Islet precursor cell (in vitro differentiated cells): ENCODE measurements at regions not wholly inside any gene's neighbourhood (a gene's known extent, or its start where the extent isn't known, plus 50 kb on each side); places are given as distances from the start of the nearest gene placed in this dataset.

Experiments used
- DNase-seq: peaks from one replicate; pipeline ENCODE4 v3.0.0-alpha.2; 2018

- no peak for DNase-seq
Measured at GRCh38 chr13:73272831-73273230, 214.0 kb downstream of the KLF5 start.

GRCh38 chr13:73268306-73268705, 209.5 kb downstream of the KLF5 start:
- no peak for DNase-seq

- DNase-seq = no peak
Measured at GRCh38 chr13:73266640-73267180, 207.9 kb downstream of the KLF5 start.

GRCh38 chr13:73262862-73263627, 204.2 kb downstream of the KLF5 start:
- DNase-seq = no peak

GRCh38 chr13:73261739-73262216, 203.0 kb downstream of the KLF5 start:
- peak; percentile 60 for DNase-seq

- no peak for DNase-seq
Measured at GRCh38 chr13:73259061-73260017, 200.5 kb downstream of the KLF5 start.

- no peak for DNase-seq
Measured at GRCh38 chr13:73258406-73258805, 199.6 kb downstream of the KLF5 start.

- no peak for DNase-seq
Measured at GRCh38 chr13:73254827-73255226, 196.0 kb downstream of the KLF5 start.

GRCh38 chr13:73251626-73252265, 192.9 kb downstream of the KLF5 start:
- DNase-seq = no peak

GRCh38 chr13:73250061-73250460, 191.3 kb downstream of the KLF5 start:
- no peak for DNase-seq

GRCh38 chr13:73248711-73249580, 190.1 kb downstream of the KLF5 start:
- peak; percentile 72 for DNase-seq

GRCh38 chr13:73248154-73248553, 189.3 kb downstream of the KLF5 start:
- DNase-seq = no peak

GRCh38 chr13:73245246-73245645, 186.4 kb downstream of the KLF5 start:
- no peak for DNase-seq

- DNase-seq = no peak
Measured at GRCh38 chr13:73244467-73244866, 185.7 kb downstream of the KLF5 start.

- peak; percentile 56 for DNase-seq
Measured at GRCh38 chr13:73242515-73243015, 183.8 kb downstream of the KLF5 start.

GRCh38 chr13:73240193-73240592, 181.4 kb downstream of the KLF5 start:
- DNase-seq = no peak

GRCh38 chr13:73235385-73235784, 176.6 kb downstream of the KLF5 start:
- DNase-seq = no peak

- no peak for DNase-seq
Measured at GRCh38 chr13:73231471-73231870, 172.7 kb downstream of the KLF5 start.

GRCh38 chr13:73230716-73231115, 171.9 kb downstream of the KLF5 start:
- no peak for DNase-seq

GRCh38 chr13:73228546-73228945, 169.7 kb downstream of the KLF5 start:
- no peak for DNase-seq

- no peak for DNase-seq
Measured at GRCh38 chr13:73225990-73226389, 167.2 kb downstream of the KLF5 start.

- DNase-seq = no peak
Measured at GRCh38 chr13:73224703-73225102, 165.9 kb downstream of the KLF5 start.
